CD4-positive, CD25-positive, alpha-beta regulatory T cell (primary cell): ENCODE measurements at regions not wholly inside any gene's neighbourhood (a gene's known extent, or its start where the extent isn't known, plus 50 kb on each side); places are given as distances from the start of the nearest gene placed in this dataset.

ENCODE experiments used
- ATAC-seq, 2 donors: fragments of 150-1000 bp; cut with Tn5 transposase; one replicate each; pipeline ENCODE4 v1.10.0; 2021; ENCODE audit warnings: low read depth in 2 of 2, moderate number of reproducible peaks in 2 of 2, moderate library complexity in 1 of 2
- DNase-seq, 3 donors: peaks; one replicate each; pipeline versions ENCODE4 v3.0.0 to v3.0.0-alpha.2; 2012 to 2022; ENCODE audit warnings: mixed read lengths in 1 of 3
- H3K27ac ChIP-seq: one replicate; pipeline ENCODE4 v1.7.0; 2013; ENCODE audit warnings: mild to moderate bottlenecking, low read length; ENCODE audit not compliant: insufficient read depth, poor library complexity, severe bottlenecking
- H3K27me3 ChIP-seq: one replicate; pipeline ENCODE4 v1.7.0; 2013; ENCODE audit warnings: low read length; ENCODE audit not compliant: control insufficient read depth, insufficient read depth
- H3K36me3 ChIP-seq: one replicate; pipeline ENCODE4 v1.7.0; 2013; ENCODE audit warnings: mild to moderate bottlenecking, low read length, moderate library complexity; ENCODE audit not compliant: control insufficient read depth, insufficient read depth
- H3K4me1 ChIP-seq: 2 replicates; pipeline ENCODE4 v1.7.0; 2013; ENCODE audit warnings: mild to moderate bottlenecking, low read length; ENCODE audit not compliant: insufficient read depth, control insufficient read depth, poor library complexity, severe bottlenecking
- H3K4me3 ChIP-seq: one replicate; pipeline ENCODE4 v1.7.0; 2013; ENCODE audit warnings: low read depth, mild to moderate bottlenecking, low read length, moderate library complexity
- H3K9me3 ChIP-seq, 2 experiments: 1 replicate in 1 of 2; 2 replicates in 1 of 2; pipeline ENCODE4 v1.7.0; 2013; ENCODE audit warnings: low read length in 2 of 2, mild to moderate bottlenecking in 1 of 2, moderate library complexity in 1 of 2; ENCODE audit not compliant: control insufficient read depth in 2 of 2
- H3K27ac Mint-ChIP-seq, 3 donors: one replicate each; pipeline ENCODE4 v1.8.0; 2020 to 2022; ENCODE audit warnings: mild to moderate bottlenecking in 3 of 3, mixed read lengths in 3 of 3, moderate library complexity in 2 of 3
- H3K27me3 Mint-ChIP-seq: one replicate; pipeline ENCODE4 v1.8.0; 2022; ENCODE audit warnings: mild to moderate bottlenecking, mixed read lengths
- H3K36me3 Mint-ChIP-seq: one replicate; pipeline ENCODE4 v1.8.0; 2020; ENCODE audit warnings: mixed read lengths
- H3K4me1 Mint-ChIP-seq, 4 donors: one replicate each; pipeline ENCODE4 v1.8.0; 2020 to 2022; ENCODE audit warnings: mixed read lengths in 4 of 4, mild to moderate bottlenecking in 1 of 4
- H3K4me3 Mint-ChIP-seq, 4 donors: one replicate each; pipeline ENCODE4 v1.8.0; 2020 to 2022; ENCODE audit warnings: mild to moderate bottlenecking in 4 of 4, mixed read lengths in 4 of 4, moderate library complexity in 3 of 4
- H3K9me3 Mint-ChIP-seq, 7 donors: one replicate each; pipeline ENCODE4 v1.8.0; 2020 to 2022; ENCODE audit warnings: mixed read lengths in 7 of 7, mild to moderate bottlenecking in 3 of 7, moderate library complexity in 2 of 7

GRCh38 chr10:78540355-78541076 is 506.9 kb downstream of the RPS24 start:
- no peak overlapping the region for H3K4me3 ChIP-seq
- H3K9me3 Mint-ChIP-seq: no peaks in the 10 kb centered on the region
- DNase-seq (no peak), ATAC-seq (no peak)
- peaks cover 8% of the 10 kb centered on the region for H3K27me3 Mint-ChIP-seq
- no peak overlapping the region for H3K27ac Mint-ChIP-seq
- no peaks in the 10 kb centered on the region for H3K36me3 Mint-ChIP-seq
- H3K4me3 Mint-ChIP-seq: no peak overlapping the region
- no peaks in the 10 kb centered on the region for H3K9me3 ChIP-seq
- H3K4me1 Mint-ChIP-seq: peaks cover 0 to 15% (median 6%) of the 10 kb centered on the region in 4 donors
- H3K36me3 ChIP-seq: no peaks in the 10 kb centered on the region
- H3K4me1 ChIP-seq: no peaks in the 10 kb centered on the region
- no peaks in the 10 kb centered on the region for H3K27me3 ChIP-seq
- H3K27ac ChIP-seq: no peak overlapping the region

- peak overlapping the region in 1 of 3 donors; percentile 62 for H3K27ac Mint-ChIP-seq
- no peaks in the 10 kb centered on the region for H3K4me1 ChIP-seq
- peak in 1 of 3 donors; percentile 42 for DNase-seq
Measured at GRCh38 chr10:78541481-78542140, 507.9 kb downstream of the RPS24 start.

GRCh38 chr10:78542141-78542489 is 508.5 kb downstream of the RPS24 start:
- H3K4me1 ChIP-seq: no peaks in the 10 kb centered on the region
- ATAC-seq (no peak), DNase-seq (no peak)
- Mint-ChIP-seq H3K9me3 (no peaks in the 10 kb centered on the region), H3K4me1 (peaks cover 0 to 15% (median 6%) of the 10 kb centered on the region in 4 donors), H3K27ac (peak overlapping the region in 2 of 3 donors; percentile 39 to 62), H3K27me3 (peaks cover 1% of the 10 kb centered on the region), H3K36me3 (no peaks in the 10 kb centered on the region), H3K4me3 (peak overlapping the region in 1 of 4 donors; percentile 57)
- H3K9me3 ChIP-seq: no peaks in the 10 kb centered on the region
- no peak overlapping the region for H3K27ac ChIP-seq
- no peaks in the 10 kb centered on the region for H3K27me3 ChIP-seq
- H3K36me3 ChIP-seq: no peaks in the 10 kb centered on the region
- no peak overlapping the region for H3K4me3 ChIP-seq

More at GRCh38 chr10:78541481-78542140, 507.9 kb downstream of the RPS24 start:
- Histone ChIP-seq H3K27me3 (no peaks in the 10 kb centered on the region), H3K27ac (no peak overlapping the region), H3K36me3 (no peaks in the 10 kb centered on the region), H3K4me3 (no peak overlapping the region), H3K9me3 (no peaks in the 10 kb centered on the region)
- peak; percentile 60 to 69 for ATAC-seq
- Mint-ChIP-seq H3K27me3 (peaks cover 6% of the 10 kb centered on the region), H3K4me1 (peaks cover 0 to 15% (median 6%) of the 10 kb centered on the region in 4 donors), H3K36me3 (no peaks in the 10 kb centered on the region), H3K9me3 (no peaks in the 10 kb centered on the region), H3K4me3 (peak overlapping the region in 1 of 4 donors; percentile 57)

- ATAC-seq (no peak), DNase-seq (no peak)
- no peaks in the 10 kb centered on the region for H3K4me1 ChIP-seq
- Mint-ChIP-seq H3K9me3 (no peaks in the 10 kb centered on the region), H3K27me3 (peaks cover 3% of the 10 kb centered on the region), H3K4me1 (peaks cover 0 to 15% (median 6%) of the 10 kb centered on the region in 4 donors), H3K4me3 (peak overlapping the region in 1 of 4 donors; percentile 2), H3K36me3 (no peaks in the 10 kb centered on the region), H3K27ac (no peak overlapping the region)
- no peak overlapping the region for H3K27ac ChIP-seq
- no peaks in the 10 kb centered on the region for H3K27me3 ChIP-seq
- no peaks in the 10 kb centered on the region for H3K36me3 ChIP-seq
- H3K9me3 ChIP-seq: no peaks in the 10 kb centered on the region
- no peak overlapping the region for H3K4me3 ChIP-seq
Measured at GRCh38 chr10:78542521-78542920, 508.9 kb downstream of the RPS24 start.

- ATAC-seq (no peak), DNase-seq (no peak)
- peaks cover 0 to 1% (median 0%) of the 10 kb centered on the region in 7 donors for H3K9me3 Mint-ChIP-seq
Measured at GRCh38 chr10:78543031-78543748, 509.5 kb downstream of the RPS24 start.

GRCh38 chr10:78543749-78544362 is 510.2 kb downstream of the RPS24 start:
- Mint-ChIP-seq H3K4me3 (no peak overlapping the region), H3K27ac (no peak overlapping the region)

More at GRCh38 chr10:78543031-78543748, 509.5 kb downstream of the RPS24 start:
- H3K36me3 Mint-ChIP-seq: no peaks in the 10 kb centered on the region
- no peak overlapping the region for H3K4me3 Mint-ChIP-seq
- Histone ChIP-seq H3K4me1 (no peaks in the 10 kb centered on the region), H3K4me3 (no peak overlapping the region), H3K36me3 (no peaks in the 10 kb centered on the region), H3K9me3 (no peaks in the 10 kb centered on the region), H3K27me3 (no peaks in the 10 kb centered on the region), H3K27ac (no peak overlapping the region)
- H3K27ac Mint-ChIP-seq: no peak overlapping the region
- peaks cover 0 to 15% (median 6%) of the 10 kb centered on the region in 4 donors for H3K4me1 Mint-ChIP-seq
- peaks cover 9% of the 10 kb centered on the region for H3K27me3 Mint-ChIP-seq

GRCh38 chr10:78544423-78545090 is 510.9 kb downstream of the RPS24 start:
- ATAC-seq: no peak
- H3K27ac ChIP-seq: no peak overlapping the region
- Mint-ChIP-seq H3K36me3 (no peaks in the 10 kb centered on the region), H3K4me1 (peaks cover 0 to 15% (median 6%) of the 10 kb centered on the region in 4 donors), H3K27me3 (peaks cover 15% of the 10 kb centered on the region), H3K27ac (no peak overlapping the region), H3K9me3 (peaks cover 0 to 1% (median 0%) of the 10 kb centered on the region in 7 donors), H3K4me3 (no peak overlapping the region)
- DNase-seq: no peak
- no peak overlapping the region for H3K4me3 ChIP-seq
- H3K36me3 ChIP-seq: no peaks in the 10 kb centered on the region
- H3K27me3 ChIP-seq: peaks cover 4% of the 10 kb centered on the region
- no peaks in the 10 kb centered on the region for H3K4me1 ChIP-seq
- H3K9me3 ChIP-seq: no peaks in the 10 kb centered on the region

More at GRCh38 chr10:78543749-78544362, 510.2 kb downstream of the RPS24 start:
- DNase-seq (no peak), ATAC-seq (no peak)
- no peak overlapping the region for H3K27ac ChIP-seq
- no peaks in the 10 kb centered on the region for H3K36me3 ChIP-seq
- no peaks in the 10 kb centered on the region for H3K4me1 ChIP-seq
- Mint-ChIP-seq H3K36me3 (no peaks in the 10 kb centered on the region), H3K4me1 (peaks cover 0 to 15% (median 6%) of the 10 kb centered on the region in 4 donors), H3K9me3 (peaks cover 0 to 1% (median 0%) of the 10 kb centered on the region in 7 donors), H3K27me3 (peaks cover 15% of the 10 kb centered on the region)
- H3K9me3 ChIP-seq: no peaks in the 10 kb centered on the region
- peaks cover 4% of the 10 kb centered on the region for H3K27me3 ChIP-seq
- no peak overlapping the region for H3K4me3 ChIP-seq
